ENCODE measurements at regions not wholly inside any gene's neighbourhood (a gene's known extent, or its start where the extent isn't known, plus 50 kb on each side); places are given as distances from the start of the nearest gene placed in this dataset.
A peak's percentile ranks its signal among the peaks of the same experiment; 100 is the strongest.

- no peak for DNase-seq (ENCODE audit: low read depth)
- H3K4me3 ChIP-seq (ENCODE audit: low read depth, low read length) = no peak overlapping the region
- TF ChIP-seq CTCF (conservative IDR thresholded peaks at IDR 0.05; ENCODE audit: low read depth, low read length) = no peak
These were observed 114.6 kb downstream of the TUSC7 start for GRCh38 chr3:116824208-116824607.

GRCh38 chr3:116833202-116833601 is 123.6 kb downstream of the TUSC7 start:
- no peak overlapping the region for H3K4me3 ChIP-seq (ENCODE audit: low read depth, low read length)
- no peak for DNase-seq (ENCODE audit: low read depth)
- TF ChIP-seq CTCF (conservative IDR thresholded peaks at IDR 0.05; ENCODE audit: low read depth, low read length) = no peak

- no peak overlapping the region for H3K4me3 ChIP-seq (ENCODE audit: low read depth, low read length)
- no peak for TF ChIP-seq CTCF (conservative IDR thresholded peaks at IDR 0.05; ENCODE audit: low read depth, low read length)
- no peak for DNase-seq (ENCODE audit: low read depth)
These were observed 125.2 kb downstream of the TUSC7 start for GRCh38 chr3:116834816-116835215.

GRCh38 chr3:116835658-116836057 is 126.1 kb downstream of the TUSC7 start:
- no peak overlapping the region for H3K4me3 ChIP-seq (ENCODE audit: low read depth, low read length)
- no peak for DNase-seq (ENCODE audit: low read depth)
- no peak for TF ChIP-seq CTCF (conservative IDR thresholded peaks at IDR 0.05; ENCODE audit: low read depth, low read length)

- peak; percentile 13 for DNase-seq (ENCODE audit: low read depth)
- TF ChIP-seq CTCF (conservative IDR thresholded peaks at IDR 0.05; ENCODE audit: low read depth, low read length) = no peak
- H3K4me3 ChIP-seq (ENCODE audit: low read depth, low read length) = no peak overlapping the region
These were observed 126.7 kb downstream of the TUSC7 start for GRCh38 chr3:116836286-116836685.

- DNase-seq (ENCODE audit: low read depth) = no peak
- no peak for TF ChIP-seq CTCF (conservative IDR thresholded peaks at IDR 0.05; ENCODE audit: low read depth, low read length)
- no peak overlapping the region for H3K4me3 ChIP-seq (ENCODE audit: low read depth, low read length)
These were observed 127.9 kb downstream of the TUSC7 start for GRCh38 chr3:116837483-116837882.

GRCh38 chr3:116841003-116841735 is 131.6 kb downstream of the TUSC7 start:
- DNase-seq (ENCODE audit: low read depth) = no peak
- TF ChIP-seq CTCF (conservative IDR thresholded peaks at IDR 0.05; ENCODE audit: low read depth, low read length) = no peak

More at GRCh38 chr3:116841003-116841735, 131.6 kb downstream of the TUSC7 start:
- H3K4me3 ChIP-seq (ENCODE audit: low read depth, low read length) = no peak overlapping the region

Data from choroid plexus epithelial cell (primary cell).